GM12878 (cell line): ENCODE measurements at regions not wholly inside any gene's neighbourhood (a gene's known extent, or its start where the extent isn't known, plus 50 kb on each side); places are given as distances from the start of the nearest gene placed in this dataset.

Experiments used
- ATAC-seq: fragments of 200-7000 bp; cut with Tn5 transposase; 3 replicates; pipeline ENCODE4 v1.9.1; 2020; ENCODE audit warnings: mild to moderate bottlenecking, moderate library complexity
- BruUV-seq: library from RNA; stranded (reverse); fragments of 400-500 nt; replicated peaks from 2 replicates; lab custom pipeline; 2021; lab: Mats Ljungman, UMichigan
- CTCF ChIA-PET: fragments of 300-600 bp; sonication (Branson Sonifier 250); formaldehyde crosslinking; extraction: SDS; loops from one replicate; lab custom pipeline; 2021; ENCODE audit warnings: inconsistent platforms; lab: Yijun Ruan, JAX
- POLR2A ChIA-PET: fragments of 350-600 bp; formaldehyde crosslinking; extraction: SDS; loops from one replicate; lab custom pipeline; 2021; ENCODE audit warnings: inconsistent platforms; lab: Charles Lee
- RAD21 ChIA-PET: fragments of 300-600 bp; sonication (Branson Sonifier 250); formaldehyde crosslinking; loops from one replicate; lab custom pipeline; 2023; ENCODE audit warnings: antibody characterized with exemption; ENCODE audit not compliant: unreplicated experiment; lab: Charles Lee
- SMC1A ChIA-PET: fragments of 300-600 bp; sonication (Branson Sonifier 250); formaldehyde crosslinking; loops from one replicate; lab custom pipeline; 2023; ENCODE audit not compliant: unreplicated experiment, uncharacterized antibody; lab: Charles Lee
- DNase-seq: peaks from one replicate; pipeline ENCODE4 v3.0.0-alpha.2; 2011; ENCODE audit warnings: low read depth, low spot score
- FAIRE-seq: peaks from 3 replicates; lab custom pipeline; 2011; peaks lifted over from hg19 to GRCh38; lab: Jason Lieb, UNC
- H2AFZ ChIP-seq: 2 replicates; pipeline ENCODE4 v1.6.0; 2011; ENCODE audit warnings: low read depth, low read length, control low read depth; ENCODE audit not compliant: control insufficient read depth
- H3K27ac ChIP-seq: 2 replicates; pipeline ENCODE4 v1.5.1; 2011; ENCODE audit warnings: control low read depth; ENCODE audit not compliant: control insufficient read depth, insufficient read depth
- H3K27me3 ChIP-seq, 2 experiments: replicated peaks in 1 of 2; 2 replicates each; pipeline versions ENCODE4 v1.6.0 to v1.6.1; 2011; ENCODE audit warnings: low read length in 1 of 2; ENCODE audit not compliant: control insufficient read depth in 2 of 2, insufficient read depth in 2 of 2
- H3K36me3 ChIP-seq, 2 experiments: 2 replicates each; pipeline ENCODE4 v1.5.1; 2011; ENCODE audit warnings: low read length in 1 of 2; ENCODE audit not compliant: control insufficient read depth in 2 of 2, insufficient read depth in 2 of 2
- H3K4me1 ChIP-seq: 2 replicates; pipeline ENCODE4 v1.6.1; 2011; ENCODE audit warnings: mild to moderate bottlenecking, low read length, moderate library complexity, mixed read lengths; ENCODE audit not compliant: control insufficient read depth, insufficient read depth
- H3K4me2 ChIP-seq: 2 replicates; pipeline ENCODE4 v1.6.0; 2011; ENCODE audit warnings: control low read depth; ENCODE audit not compliant: control insufficient read depth, insufficient read depth
- H3K4me3 ChIP-seq: fragments of 200-600 bp; sonication (generic); 2 replicates; pipeline ENCODE4 v1.5.1; 2016
- H3K79me2 ChIP-seq: 2 replicates; pipeline ENCODE4 v1.6.0; 2011; ENCODE audit warnings: low read length; ENCODE audit not compliant: control insufficient read depth, insufficient read depth
- H3K9ac ChIP-seq: 2 replicates; pipeline ENCODE4 v1.8.0; 2011; ENCODE audit warnings: low read length, control low read depth, mixed read lengths; ENCODE audit not compliant: control insufficient read depth, insufficient read depth
- H3K9me3 ChIP-seq: replicated peaks from 3 replicates; pipeline ENCODE4 v1.5.1; 2011; ENCODE audit warnings: mild to moderate bottlenecking, low read length; ENCODE audit not compliant: control insufficient read depth, insufficient read depth
- H4K20me1 ChIP-seq: 2 replicates; pipeline ENCODE4 v1.6.0; 2011; ENCODE audit not compliant: control insufficient read depth, insufficient read depth
- ELK1 ChIP-seq: IDR thresholded peaks from 2 replicates; pipeline ENCODE4 v1.6.1; 2012; ENCODE audit warnings: low read depth, low read length, improper control_type of control experiment
- HDAC6 ChIP-seq: fragments of 200-600 bp; sonication (generic); IDR thresholded peaks from one replicate; pipeline ENCODE4 v1.8.0; 2017; ENCODE audit warnings: antibody characterized with exemption; ENCODE audit not compliant: unreplicated experiment
- IKZF1 ChIP-seq: fragments of 450-650 bp; conservative IDR thresholded peaks from 2 replicates; pipeline ENCODE4 v1.6.1; 2017; ENCODE audit warnings: antibody characterized with exemption, mild to moderate bottlenecking
- NR2C1 ChIP-seq: fragments of 450-650 bp; IDR thresholded peaks from 2 replicates; pipeline ENCODE4 v1.6.1; 2017; ENCODE audit warnings: antibody characterized with exemption, mild to moderate bottlenecking, moderate library complexity
- TBL1XR1 ChIP-seq: IDR thresholded peaks from 2 replicates; pipeline ENCODE4 v1.6.1; 2012; ENCODE audit warnings: low read depth, low read length, improper control_type of control experiment
- ZNF274 ChIP-seq: IDR thresholded peaks from one replicate; pipeline ENCODE4 v1.8.0; 2011; ENCODE audit not compliant: insufficient read length, insufficient read depth
- WGBS: methylation state at CpG from one replicate; pipeline ENCODE4 v1.1.6; 2016; ENCODE audit warnings: low lambda C conversion rate; ENCODE audit not compliant: insufficient replicate concordance, insufficient coverage; ENCODE audit errors: missing lambda C conversion rate; 5-methylcytosine and 5-hydroxymethylcytosine counted together
- in situ Hi-C: fragments of 300-500 bp; cut with MboI; formaldehyde crosslinking; loops from 9 replicates; pipeline ENCODE4 v1.14.3; 2018; ENCODE audit warnings: mixed read lengths
- intact Hi-C: fragments of 100-400 bp; cut with micrococcal nuclease; formaldehyde crosslinking; loops from one replicate; pipeline ENCODE4 v1.14.2; 2022; ENCODE audit not compliant: unreplicated experiment

DNA sequence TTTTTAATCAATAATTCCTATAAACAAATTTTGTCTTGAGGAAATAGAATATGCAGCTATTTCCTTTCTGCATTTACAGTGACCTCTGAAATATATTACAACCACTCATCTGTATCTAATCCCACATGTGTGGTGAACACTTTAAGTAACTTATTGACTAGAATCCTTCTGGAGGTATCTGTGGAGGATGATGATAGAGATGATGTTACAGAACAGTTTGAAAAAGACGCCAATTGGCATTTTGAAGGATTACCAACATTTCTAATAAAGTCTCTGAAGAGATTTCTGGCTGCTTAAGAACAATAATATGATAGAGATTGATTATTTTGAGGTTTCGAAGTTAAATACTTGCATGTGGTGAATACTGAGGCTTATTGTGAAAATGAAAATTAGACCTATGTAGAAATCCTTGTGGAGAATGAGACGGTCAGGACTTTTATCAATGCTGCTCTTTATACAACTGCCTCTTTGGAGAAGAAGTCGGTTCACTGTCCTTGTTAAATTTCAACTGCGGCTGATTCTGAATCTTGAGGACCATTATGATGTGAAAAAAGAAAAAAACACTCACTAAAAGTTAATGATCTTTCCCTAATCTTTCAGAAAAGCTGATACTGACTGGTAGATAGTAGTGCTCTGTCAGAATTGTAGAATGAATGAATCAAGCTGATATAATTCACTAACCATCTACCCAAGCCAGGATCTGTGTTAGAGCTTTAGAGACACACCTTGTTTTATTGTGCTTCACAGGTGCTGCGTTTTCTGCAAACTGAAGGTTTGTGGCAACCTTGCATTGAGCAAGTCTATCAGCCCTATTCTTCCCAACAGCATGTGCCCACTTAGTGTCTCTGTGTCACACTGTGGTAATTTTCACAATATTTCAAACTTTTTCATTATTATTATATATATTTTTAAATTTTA is 204.7 kb downstream of the SPRY1 start:
- Histone ChIP-seq H3K27me3 (no peaks in the 10 kb centered on the region), H3K4me1 (peaks cover 7% of the 10 kb centered on the region; the same call in 1 of the 2 replicates), H3K4me2 (no peak overlapping the region), H2AFZ (no peak overlapping the region), H3K36me3 (no peaks in the 10 kb centered on the region), H3K4me3 (no peak overlapping the region), H3K79me2 (no peaks in the 10 kb centered on the region), H4K20me1 (no peaks in the 10 kb centered on the region), H3K27ac (no peak overlapping the region), H3K9ac (no peak overlapping the region), H3K9me3 (no peaks in the 10 kb centered on the region; the same call in 2 of the 3 replicates)
- TF ChIP-seq IKZF1 = no peak
- TF ChIP-seq TBL1XR1 = no peak
- TF ChIP-seq ELK1 = no peak
- TF ChIP-seq HDAC6 = no peak
- TF ChIP-seq NR2C1 = no peak
- no peak for TF ChIP-seq ZNF274
- RAD21 ChIA-PET = interaction anchor here (2.4 kb wide), 1 partner anchor 48 kb away, joined by 15 read pairs; no protein-coding TSS in a partner anchor
- POLR2A ChIA-PET = interaction anchor here (0.6 kb wide), 1 partner anchor 327 kb away, joined by 3 read pairs; no protein-coding TSS in a partner anchor
- 85% methylated on average over 6 of the region's 6 CpGs for WGBS
- SMC1A ChIA-PET = interaction anchor here (0.8 to 5.6 kb wide), 5 partner anchors 13 to 69 kb away, joined by 3 to 30 read pairs (median 5); no protein-coding TSS in a partner anchor
- no peak for DNase-seq
- in situ Hi-C loops = no loop called here
- no TSS peak for BruUV-seq
- CTCF ChIA-PET = no interaction called here
- intact Hi-C loops = no loop called here
- ATAC-seq = no peak
- no peak for FAIRE-seq
